ENCODE measurements at regions not wholly inside any gene's neighbourhood (a gene's known extent, or its start where the extent isn't known, plus 50 kb on each side); places are given as distances from the start of the nearest gene placed in this dataset.

DNA sequence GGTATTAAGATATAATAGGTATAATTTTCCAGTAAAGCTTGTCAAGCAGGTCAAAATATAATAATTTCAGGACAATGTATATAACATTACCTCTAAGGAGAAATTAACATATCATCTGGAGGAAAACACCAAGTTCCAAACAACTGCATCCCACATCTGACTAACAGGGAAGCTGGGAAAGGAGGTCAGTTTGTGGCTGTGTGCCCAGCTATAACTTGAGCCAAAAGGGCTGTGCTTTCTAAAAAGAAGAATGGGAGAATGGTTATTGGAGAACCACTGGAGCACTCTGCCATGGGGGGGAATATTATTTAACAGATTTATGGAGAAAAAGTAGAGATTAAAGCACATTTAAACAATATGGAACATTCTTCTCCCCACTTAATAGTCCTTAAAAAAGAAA, 390.6 kb upstream of the PKDCC start:
- TF ChIP-seq, protein P1, sequence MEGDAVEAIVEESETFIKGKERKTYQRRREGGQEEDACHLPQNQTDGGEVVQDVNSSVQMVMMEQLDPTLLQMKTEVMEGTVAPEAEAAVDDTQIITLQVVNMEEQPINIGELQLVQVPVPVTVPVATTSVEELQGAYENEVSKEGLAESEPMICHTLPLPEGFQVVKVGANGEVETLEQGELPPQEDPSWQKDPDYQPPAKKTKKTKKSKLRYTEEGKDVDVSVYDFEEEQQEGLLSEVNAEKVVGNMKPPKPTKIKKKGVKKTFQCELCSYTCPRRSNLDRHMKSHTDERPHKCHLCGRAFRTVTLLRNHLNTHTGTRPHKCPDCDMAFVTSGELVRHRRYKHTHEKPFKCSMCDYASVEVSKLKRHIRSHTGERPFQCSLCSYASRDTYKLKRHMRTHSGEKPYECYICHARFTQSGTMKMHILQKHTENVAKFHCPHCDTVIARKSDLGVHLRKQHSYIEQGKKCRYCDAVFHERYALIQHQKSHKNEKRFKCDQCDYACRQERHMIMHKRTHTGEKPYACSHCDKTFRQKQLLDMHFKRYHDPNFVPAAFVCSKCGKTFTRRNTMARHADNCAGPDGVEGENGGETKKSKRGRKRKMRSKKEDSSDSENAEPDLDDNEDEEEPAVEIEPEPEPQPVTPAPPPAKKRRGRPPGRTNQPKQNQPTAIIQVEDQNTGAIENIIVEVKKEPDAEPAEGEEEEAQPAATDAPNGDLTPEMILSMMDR (IDR thresholded peaks at IDR 0.05) = no peak
- TF ChIP-seq KDM1A (IDR thresholded peaks at IDR 0.05; ENCODE audit: low read depth) (no peak), SREBF2 (IDR thresholded peaks at IDR 0.05) (no peak)

Data from A549 (cell line).